GM18868 (cell line): ENCODE measurements at regions not wholly inside any gene's neighbourhood (a gene's known extent, or its start where the extent isn't known, plus 50 kb on each side); places are given as distances from the start of the nearest gene placed in this dataset.

ENCODE experiments used
- ATAC-seq: cut with Tn5 transposase; IDR thresholded peaks from one replicate; pipeline ENCODE4 v1.9.1; 2021; ENCODE audit warnings: mild to moderate bottlenecking, moderate library complexity; ENCODE audit not compliant: unreplicated experiment

DNA sequence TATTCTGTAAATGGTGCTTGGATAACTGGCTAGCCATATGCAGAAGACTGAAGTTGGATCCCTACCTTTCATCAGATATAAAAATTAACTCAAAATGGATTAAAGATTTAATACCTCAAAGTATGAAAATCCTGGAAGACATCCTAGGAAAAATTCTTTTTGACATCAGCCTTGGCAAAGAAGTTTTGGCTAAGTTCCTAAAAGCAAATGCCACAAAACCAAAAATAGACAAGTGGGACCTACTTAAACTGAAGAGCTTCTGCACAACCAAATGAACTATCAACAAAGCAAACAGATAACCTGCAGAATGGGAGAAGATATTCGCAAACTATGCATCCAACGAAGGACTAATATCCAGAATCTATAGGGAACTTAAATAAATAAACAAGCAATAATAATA, 60.3 kb upstream of the RIPPLY2 start:
- no peak for ATAC-seq

- ATAC-seq = no peak
These were observed 71.7 kb upstream of the RIPPLY2 start for GRCh38 chr6:83781506-83781905.

- peak; percentile 87 for ATAC-seq
These were observed 62.0 kb upstream of the SNAP91 start for GRCh38 chr6:83770910-83771309.

- no peak for ATAC-seq
These were observed 60.5 kb upstream of the SNAP91 start for GRCh38 chr6:83769413-83769812.

DNA sequence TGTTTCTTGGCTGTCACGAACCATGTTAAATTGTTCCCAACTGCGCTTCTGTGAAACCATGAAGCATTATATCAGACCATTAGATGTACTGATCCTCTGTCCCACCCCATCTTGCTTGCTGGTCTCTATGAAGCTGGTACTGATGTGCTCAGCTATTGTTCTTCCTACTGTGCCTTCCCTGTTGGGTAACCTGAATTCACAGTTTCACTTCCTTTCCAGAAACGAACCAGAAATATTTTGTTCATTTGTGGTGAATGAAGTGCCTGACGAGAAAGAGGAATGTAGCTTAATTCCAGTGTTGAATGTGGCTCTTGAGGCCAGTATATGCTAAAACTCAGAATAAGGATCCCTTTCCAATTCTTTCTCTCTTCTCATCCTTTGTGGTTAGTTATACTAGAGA, 58.1 kb upstream of the SNAP91 start:
- peak; percentile 43 for ATAC-seq
